ENCODE measurements at regions not wholly inside any gene's neighbourhood (a gene's known extent, or its start where the extent isn't known, plus 50 kb on each side); places are given as distances from the start of the nearest gene placed in this dataset.

DNA sequence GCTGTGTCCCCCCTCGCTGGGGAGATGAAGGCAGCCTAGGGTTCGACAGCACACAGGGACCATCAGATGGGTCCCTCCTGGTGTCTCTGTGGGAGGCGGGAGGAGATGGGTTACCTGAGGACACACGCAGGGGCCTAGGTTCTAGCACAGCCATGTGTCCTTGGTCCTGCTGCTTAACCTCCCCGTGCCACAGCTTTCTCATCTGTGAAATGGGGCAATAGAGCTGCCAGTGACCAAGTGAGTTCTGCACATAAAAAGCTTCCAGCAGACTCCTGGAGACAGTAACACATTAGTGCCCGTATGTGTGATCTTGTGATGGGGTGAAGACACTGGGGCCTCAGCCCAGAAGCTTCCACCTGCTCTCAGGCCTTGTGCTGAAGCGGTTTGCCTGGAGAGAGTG is 96.0 kb upstream of the GSE1 start:
- TF ChIP-seq, protein P1, sequence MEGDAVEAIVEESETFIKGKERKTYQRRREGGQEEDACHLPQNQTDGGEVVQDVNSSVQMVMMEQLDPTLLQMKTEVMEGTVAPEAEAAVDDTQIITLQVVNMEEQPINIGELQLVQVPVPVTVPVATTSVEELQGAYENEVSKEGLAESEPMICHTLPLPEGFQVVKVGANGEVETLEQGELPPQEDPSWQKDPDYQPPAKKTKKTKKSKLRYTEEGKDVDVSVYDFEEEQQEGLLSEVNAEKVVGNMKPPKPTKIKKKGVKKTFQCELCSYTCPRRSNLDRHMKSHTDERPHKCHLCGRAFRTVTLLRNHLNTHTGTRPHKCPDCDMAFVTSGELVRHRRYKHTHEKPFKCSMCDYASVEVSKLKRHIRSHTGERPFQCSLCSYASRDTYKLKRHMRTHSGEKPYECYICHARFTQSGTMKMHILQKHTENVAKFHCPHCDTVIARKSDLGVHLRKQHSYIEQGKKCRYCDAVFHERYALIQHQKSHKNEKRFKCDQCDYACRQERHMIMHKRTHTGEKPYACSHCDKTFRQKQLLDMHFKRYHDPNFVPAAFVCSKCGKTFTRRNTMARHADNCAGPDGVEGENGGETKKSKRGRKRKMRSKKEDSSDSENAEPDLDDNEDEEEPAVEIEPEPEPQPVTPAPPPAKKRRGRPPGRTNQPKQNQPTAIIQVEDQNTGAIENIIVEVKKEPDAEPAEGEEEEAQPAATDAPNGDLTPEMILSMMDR (IDR thresholded peaks at IDR 0.05): no peak
- TF ChIP-seq POLR2A (IDR thresholded peaks at IDR 0.05): no peak

Data from vagina (tissue), 2 donors.